H9 (cell line): ENCODE measurements at regions not wholly inside any gene's neighbourhood (a gene's known extent, or its start where the extent isn't known, plus 50 kb on each side); places are given as distances from the start of the nearest gene placed in this dataset.

Source experiments
- DNase-seq: peaks from one replicate; pipeline ENCODE4 v3.0.0-alpha.2; 2017
- H2AFZ ChIP-seq: one replicate; pipeline ENCODE4 v1.6.1; 2013; ENCODE audit warnings: mild to moderate bottlenecking, low read length, control low read depth, moderate library complexity
- H2AK5ac ChIP-seq: 2 replicates; pipeline ENCODE4 v1.6.1; 2013; ENCODE audit warnings: low read length, control low read depth, mixed read lengths; ENCODE audit not compliant: insufficient read length
- H2BK120ac ChIP-seq: one replicate; pipeline ENCODE4 v1.6.1; 2013; ENCODE audit warnings: low read depth, mild to moderate bottlenecking, low read length, control low read depth, inconsistent platforms; ENCODE audit not compliant: poor library complexity, severe bottlenecking
- H2BK12ac ChIP-seq: 2 replicates; pipeline ENCODE4 v1.6.1; 2013; ENCODE audit warnings: low read length, control low read depth, mixed read lengths, low read depth; ENCODE audit not compliant: insufficient read length
- H2BK15ac ChIP-seq: 2 replicates; pipeline ENCODE4 v1.6.1; 2013; ENCODE audit warnings: low read depth, low read length, control low read depth
- H2BK20ac ChIP-seq: one replicate; pipeline ENCODE4 v1.6.1; 2013; ENCODE audit warnings: low read depth, mild to moderate bottlenecking, low read length, control low read depth, inconsistent platforms; ENCODE audit not compliant: poor library complexity, severe bottlenecking
- H2BK5ac ChIP-seq: 2 replicates; pipeline ENCODE4 v1.6.1; 2013; ENCODE audit warnings: low read length, control low read depth, mixed read lengths; ENCODE audit not compliant: insufficient read length
- H3K14ac ChIP-seq: 2 replicates; pipeline ENCODE4 v1.6.1; 2013; ENCODE audit warnings: low read length, control low read depth; ENCODE audit not compliant: insufficient read depth
- H3K18ac ChIP-seq: 2 replicates; pipeline ENCODE4 v1.6.1; 2013; ENCODE audit warnings: low read depth, mild to moderate bottlenecking, mixed read lengths, low read length, control low read depth; ENCODE audit not compliant: insufficient read length
- H3K23ac ChIP-seq: 2 replicates; pipeline ENCODE4 v1.6.1; 2013; ENCODE audit warnings: low read length, control low read depth, mixed read lengths, low read depth; ENCODE audit not compliant: insufficient read length
- H3K23me2 ChIP-seq: 2 replicates; pipeline ENCODE4 v1.6.1; 2013; ENCODE audit warnings: low read depth, mild to moderate bottlenecking, mixed read lengths, low read length, control low read depth; ENCODE audit not compliant: insufficient read length, poor library complexity, severe bottlenecking
- H3K27ac ChIP-seq: 2 replicates; pipeline ENCODE4 v1.5.1; 2013; ENCODE audit warnings: low read length, control low read depth, mixed read lengths, low read depth; ENCODE audit not compliant: insufficient read length
- H3K27me3 ChIP-seq: 2 replicates; pipeline ENCODE4 v1.6.1; 2013; ENCODE audit warnings: low read length, control low read depth, inconsistent platforms; ENCODE audit not compliant: insufficient read depth
- H3K4ac ChIP-seq: 2 replicates; pipeline ENCODE4 v1.6.1; 2013; ENCODE audit warnings: low read depth, mild to moderate bottlenecking, control low read depth, inconsistent platforms, low read length, moderate library complexity
- H3K4me1 ChIP-seq: 2 replicates; pipeline ENCODE4 v1.6.1; 2013; ENCODE audit warnings: low read length, control low read depth, inconsistent platforms; ENCODE audit not compliant: insufficient read depth
- H3K4me2 ChIP-seq: 2 replicates; pipeline ENCODE4 v1.6.1; 2013; ENCODE audit warnings: low read length, control low read depth, mixed read lengths; ENCODE audit not compliant: insufficient read length, insufficient read depth
- H3K56ac ChIP-seq: 2 replicates; pipeline ENCODE4 v1.6.1; 2013; ENCODE audit warnings: low read depth, mild to moderate bottlenecking, mixed read lengths, low read length, control low read depth; ENCODE audit not compliant: insufficient read length
- H3K79me1 ChIP-seq: 2 replicates; pipeline ENCODE4 v1.6.1; 2013; ENCODE audit warnings: low read depth, mild to moderate bottlenecking, moderate library complexity, low read length, control low read depth, inconsistent platforms; ENCODE audit not compliant: insufficient read depth, poor library complexity, severe bottlenecking
- H3K79me2 ChIP-seq: 2 replicates; pipeline ENCODE4 v1.6.1; 2013; ENCODE audit warnings: low read length, control low read depth, inconsistent platforms; ENCODE audit not compliant: insufficient read depth
- H3K9ac ChIP-seq: 2 replicates; pipeline ENCODE4 v1.6.1; 2013; ENCODE audit warnings: low read length, control low read depth, mixed read lengths; ENCODE audit not compliant: insufficient read length; ENCODE audit errors: extremely low read depth
- H3K9me3 ChIP-seq: one replicate; pipeline ENCODE4 v1.6.1; 2013; ENCODE audit warnings: low read depth, low read length, inconsistent platforms; ENCODE audit not compliant: control insufficient read depth
- H3T11ph ChIP-seq: one replicate; pipeline ENCODE4 v1.6.1; 2013; ENCODE audit warnings: mild to moderate bottlenecking, low read length, control low read depth, inconsistent platforms
- H4K20me1 ChIP-seq: one replicate; pipeline ENCODE4 v1.6.1; 2013; ENCODE audit not compliant: control insufficient read depth, insufficient read length, insufficient read depth
- H4K5ac ChIP-seq: 2 replicates; pipeline ENCODE4 v1.6.1; 2013; ENCODE audit warnings: low read depth, mild to moderate bottlenecking, mixed read lengths, low read length, control low read depth; ENCODE audit not compliant: insufficient read length
- H4K8ac ChIP-seq: replicated peaks from 2 replicates; pipeline ENCODE4 v1.6.1; 2013; ENCODE audit warnings: low read length, control low read depth, mixed read lengths, low read depth; ENCODE audit not compliant: insufficient read length
- H4K91ac ChIP-seq: 2 replicates; pipeline ENCODE4 v1.6.1; 2013; ENCODE audit warnings: low read depth, mild to moderate bottlenecking, moderate library complexity, mixed read lengths, low read length, control low read depth; ENCODE audit not compliant: insufficient read length
- H3K27ac Mint-ChIP-seq, 3 experiments: 2 replicates in 2 of 3; 3 replicates in 1 of 3; pipeline ENCODE4 v1.8.0; 2020 to 2021; ENCODE audit warnings: mixed read lengths in 3 of 3, mild to moderate bottlenecking in 1 of 3, moderate library complexity in 1 of 3
- H3K27me3 Mint-ChIP-seq: 2 replicates; pipeline ENCODE4 v1.8.0; 2021; ENCODE audit warnings: low read depth, mild to moderate bottlenecking, moderate library complexity, mixed read lengths
- H3K36me3 Mint-ChIP-seq, 3 experiments: 2 replicates in 2 of 3; 3 replicates in 1 of 3; pipeline ENCODE4 v1.8.0; 2020 to 2021; ENCODE audit warnings: low read depth in 3 of 3, mixed read lengths in 3 of 3; ENCODE audit not compliant: insufficient read depth in 1 of 3
- H3K4me1 Mint-ChIP-seq, 2 experiments: 2 replicates each; pipeline ENCODE4 v1.8.0; 2020; ENCODE audit warnings: mixed read lengths in 2 of 2
- H3K4me3 Mint-ChIP-seq, 2 experiments: 2 replicates in 1 of 2; 3 replicates in 1 of 2; pipeline ENCODE4 v1.8.0; 2020 to 2021; ENCODE audit warnings: mild to moderate bottlenecking in 2 of 2, mixed read lengths in 2 of 2, moderate library complexity in 1 of 2
- H3K9me3 Mint-ChIP-seq, 2 experiments: 2 replicates in 1 of 2; 3 replicates in 1 of 2; pipeline ENCODE4 v1.8.0; 2020; ENCODE audit warnings: mild to moderate bottlenecking in 2 of 2, mixed read lengths in 2 of 2, moderate library complexity in 1 of 2
- WGBS: extraction: QIAGEN DNeasy Blood & Tissue Kit; methylation state at CpG from one replicate; pipeline ENCODE4 v1.1.7; 2013; ENCODE audit warnings: missing lambda C conversion rate, low lambda C conversion rate, mixed read lengths; ENCODE audit not compliant: insufficient read length; ENCODE audit errors: extremely low coverage; 5-methylcytosine and 5-hydroxymethylcytosine counted together
- TF ChIP-seq, protein P1 (sequence below): fragments of 200-600 bp; sonication (generic); conservative IDR thresholded peaks from 3 replicates; pipeline ENCODE4 v1.8.0; 2021; ENCODE audit warnings: antibody characterized with exemption, mild to moderate bottlenecking

DNA sequence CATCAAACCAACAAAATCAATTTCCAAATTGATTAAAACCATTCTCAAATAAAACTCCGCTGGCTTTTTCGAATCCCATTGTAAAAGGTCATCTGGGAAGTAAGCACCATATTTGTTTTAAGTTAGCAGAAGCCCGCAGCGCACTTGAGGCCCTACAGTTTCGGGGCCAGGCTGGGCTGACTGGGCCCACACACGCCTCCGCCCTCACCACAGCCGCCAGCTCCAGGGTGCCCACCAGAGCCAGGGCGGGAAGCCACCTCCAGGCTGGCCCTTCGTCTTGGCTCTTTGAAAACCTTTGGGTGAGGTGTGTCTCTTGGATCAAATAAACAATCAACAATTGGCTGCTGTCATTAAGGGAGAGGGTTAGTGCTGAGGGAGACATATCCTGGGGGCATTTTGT lies 133.3 kb downstream of the SOX1 start:
- no peak overlapping the region for H2BK20ac ChIP-seq
- WGBS = no CpG with 5 or more reads among the region's 10 CpGs
- H4K5ac ChIP-seq = no peak overlapping the region
- no peak overlapping the region for H2BK12ac ChIP-seq
- Mint-ChIP-seq H3K27ac (no peak overlapping the region), H3K27me3 (peaks cover 59% of the 10 kb centered on the region), H3K36me3 (no peaks in the 10 kb centered on the region), H3K4me3 (no peak overlapping the region), H3K9me3 (peaks cover 0 to 4% of the 10 kb centered on the region in 2 experiments; a peak in 1 of 5 replicates), H3K4me1 (peaks cover 21 to 23% of the 10 kb centered on the region in 2 experiments)
- H4K91ac ChIP-seq = no peak overlapping the region
- peaks cover 2% of the 10 kb centered on the region for H4K20me1 ChIP-seq
- H2BK5ac ChIP-seq = no peak overlapping the region
- no peak overlapping the region for H4K8ac ChIP-seq
- H3K27ac ChIP-seq = no peak overlapping the region
- H3K23me2 ChIP-seq = peaks cover 6% of the 10 kb centered on the region
- no peaks in the 10 kb centered on the region for H3K79me2 ChIP-seq
- no peak overlapping the region for H3T11ph ChIP-seq
- no peak overlapping the region for H3K56ac ChIP-seq
- H3K4me1 ChIP-seq = no peaks in the 10 kb centered on the region; the same call in 1 of the 2 replicates
- no peak overlapping the region for H3K9ac ChIP-seq
- peaks cover 12% of the 10 kb centered on the region; the same call in 1 of the 2 replicates for H3K27me3 ChIP-seq
- H3K14ac ChIP-seq = no peak overlapping the region
- H3K4me2 ChIP-seq = no peak overlapping the region
- no peak overlapping the region for H3K18ac ChIP-seq
- no peak overlapping the region for H2BK15ac ChIP-seq
- no peak overlapping the region for H2BK120ac ChIP-seq
- H3K4ac ChIP-seq = no peak overlapping the region
- H3K23ac ChIP-seq = no peak overlapping the region
- no peak for DNase-seq
- no peaks in the 10 kb centered on the region for H3K79me1 ChIP-seq
- H2AK5ac ChIP-seq = no peak overlapping the region
- no peaks in the 10 kb centered on the region for H3K9me3 ChIP-seq
- TF ChIP-seq, protein P1, sequence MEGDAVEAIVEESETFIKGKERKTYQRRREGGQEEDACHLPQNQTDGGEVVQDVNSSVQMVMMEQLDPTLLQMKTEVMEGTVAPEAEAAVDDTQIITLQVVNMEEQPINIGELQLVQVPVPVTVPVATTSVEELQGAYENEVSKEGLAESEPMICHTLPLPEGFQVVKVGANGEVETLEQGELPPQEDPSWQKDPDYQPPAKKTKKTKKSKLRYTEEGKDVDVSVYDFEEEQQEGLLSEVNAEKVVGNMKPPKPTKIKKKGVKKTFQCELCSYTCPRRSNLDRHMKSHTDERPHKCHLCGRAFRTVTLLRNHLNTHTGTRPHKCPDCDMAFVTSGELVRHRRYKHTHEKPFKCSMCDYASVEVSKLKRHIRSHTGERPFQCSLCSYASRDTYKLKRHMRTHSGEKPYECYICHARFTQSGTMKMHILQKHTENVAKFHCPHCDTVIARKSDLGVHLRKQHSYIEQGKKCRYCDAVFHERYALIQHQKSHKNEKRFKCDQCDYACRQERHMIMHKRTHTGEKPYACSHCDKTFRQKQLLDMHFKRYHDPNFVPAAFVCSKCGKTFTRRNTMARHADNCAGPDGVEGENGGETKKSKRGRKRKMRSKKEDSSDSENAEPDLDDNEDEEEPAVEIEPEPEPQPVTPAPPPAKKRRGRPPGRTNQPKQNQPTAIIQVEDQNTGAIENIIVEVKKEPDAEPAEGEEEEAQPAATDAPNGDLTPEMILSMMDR = no peak
- no peak overlapping the region for H2AFZ ChIP-seq
